ENCODE measurements at regions not wholly inside any gene's neighbourhood (a gene's known extent, or its start where the extent isn't known, plus 50 kb on each side); places are given as distances from the start of the nearest gene placed in this dataset.

DNA sequence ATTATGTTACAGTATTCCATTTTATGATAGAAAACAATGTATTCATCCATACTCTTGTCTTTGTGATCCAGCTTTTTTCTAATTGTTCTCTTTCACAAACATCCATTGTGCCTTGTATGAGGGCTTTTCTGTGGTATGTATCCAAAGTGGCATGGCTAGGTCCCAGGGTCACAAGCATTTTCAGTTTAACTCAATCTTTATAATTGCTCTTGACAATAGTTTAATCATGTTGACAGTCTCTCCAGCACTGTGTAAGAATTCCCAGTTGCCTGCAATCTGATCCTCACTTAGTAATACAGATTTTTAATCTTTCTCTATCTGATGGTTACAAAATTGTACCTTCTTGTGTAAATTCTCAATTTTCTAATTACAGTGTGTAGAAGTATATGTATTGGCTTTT lies 533.4 kb downstream of the NEBL start:
- TF ChIP-seq, protein P1, sequence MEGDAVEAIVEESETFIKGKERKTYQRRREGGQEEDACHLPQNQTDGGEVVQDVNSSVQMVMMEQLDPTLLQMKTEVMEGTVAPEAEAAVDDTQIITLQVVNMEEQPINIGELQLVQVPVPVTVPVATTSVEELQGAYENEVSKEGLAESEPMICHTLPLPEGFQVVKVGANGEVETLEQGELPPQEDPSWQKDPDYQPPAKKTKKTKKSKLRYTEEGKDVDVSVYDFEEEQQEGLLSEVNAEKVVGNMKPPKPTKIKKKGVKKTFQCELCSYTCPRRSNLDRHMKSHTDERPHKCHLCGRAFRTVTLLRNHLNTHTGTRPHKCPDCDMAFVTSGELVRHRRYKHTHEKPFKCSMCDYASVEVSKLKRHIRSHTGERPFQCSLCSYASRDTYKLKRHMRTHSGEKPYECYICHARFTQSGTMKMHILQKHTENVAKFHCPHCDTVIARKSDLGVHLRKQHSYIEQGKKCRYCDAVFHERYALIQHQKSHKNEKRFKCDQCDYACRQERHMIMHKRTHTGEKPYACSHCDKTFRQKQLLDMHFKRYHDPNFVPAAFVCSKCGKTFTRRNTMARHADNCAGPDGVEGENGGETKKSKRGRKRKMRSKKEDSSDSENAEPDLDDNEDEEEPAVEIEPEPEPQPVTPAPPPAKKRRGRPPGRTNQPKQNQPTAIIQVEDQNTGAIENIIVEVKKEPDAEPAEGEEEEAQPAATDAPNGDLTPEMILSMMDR (IDR thresholded peaks at IDR 0.05; ENCODE audit: unreplicated experiment): no peak
- no peaks in the 10 kb centered on the region for H3K9me3 Mint-ChIP-seq (ENCODE audit: unreplicated experiment)

DNA sequence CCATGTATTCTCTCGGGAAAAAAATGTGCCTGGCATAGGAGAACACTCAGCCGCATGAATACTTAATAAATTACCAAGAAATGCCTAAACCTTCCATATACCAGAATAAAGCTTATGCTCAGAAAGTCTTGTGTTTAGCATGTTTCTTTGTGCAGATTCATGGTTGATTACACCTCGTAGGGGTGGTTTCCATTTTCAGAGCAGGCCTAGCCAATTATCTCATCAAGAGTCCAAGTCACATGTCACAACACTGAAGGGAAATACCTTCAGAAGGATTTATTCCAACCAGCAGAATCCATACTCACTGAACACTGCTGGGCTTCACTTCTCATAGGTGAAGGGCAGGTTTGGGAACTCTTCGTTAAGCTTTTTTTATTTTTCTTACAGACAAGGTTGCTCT lies 539.7 kb downstream of the PLXDC2 start:
- Mint-ChIP-seq H3K4me3 (ENCODE audit: unreplicated experiment) (no peak overlapping the region), H3K4me1 (ENCODE audit: unreplicated experiment) (no peaks in the 10 kb centered on the region), H3K27me3 (ENCODE audit: unreplicated experiment) (no peaks in the 10 kb centered on the region), H3K27ac (ENCODE audit: unreplicated experiment) (no peak overlapping the region), H3K36me3 (ENCODE audit: low read depth, unreplicated experiment) (no peaks in the 10 kb centered on the region), H3K9me3 (ENCODE audit: unreplicated experiment) (no peaks in the 10 kb centered on the region)
- TF ChIP-seq, protein P1 (IDR thresholded peaks at IDR 0.05; ENCODE audit: unreplicated experiment): no peak
- no peak for DNase-seq (ENCODE audit: low spot score)

More for the DNA sequence above, 533.4 kb downstream of the NEBL start:
- no peaks in the 10 kb centered on the region for H3K4me1 Mint-ChIP-seq (ENCODE audit: unreplicated experiment)
- H3K27me3 Mint-ChIP-seq (ENCODE audit: unreplicated experiment): no peaks in the 10 kb centered on the region
- H3K4me3 Mint-ChIP-seq (ENCODE audit: unreplicated experiment): no peak overlapping the region
- no peak for DNase-seq (ENCODE audit: low spot score)
- no peak overlapping the region for H3K27ac Mint-ChIP-seq (ENCODE audit: unreplicated experiment)
- H3K36me3 Mint-ChIP-seq (ENCODE audit: low read depth, unreplicated experiment): no peaks in the 10 kb centered on the region

DNA sequence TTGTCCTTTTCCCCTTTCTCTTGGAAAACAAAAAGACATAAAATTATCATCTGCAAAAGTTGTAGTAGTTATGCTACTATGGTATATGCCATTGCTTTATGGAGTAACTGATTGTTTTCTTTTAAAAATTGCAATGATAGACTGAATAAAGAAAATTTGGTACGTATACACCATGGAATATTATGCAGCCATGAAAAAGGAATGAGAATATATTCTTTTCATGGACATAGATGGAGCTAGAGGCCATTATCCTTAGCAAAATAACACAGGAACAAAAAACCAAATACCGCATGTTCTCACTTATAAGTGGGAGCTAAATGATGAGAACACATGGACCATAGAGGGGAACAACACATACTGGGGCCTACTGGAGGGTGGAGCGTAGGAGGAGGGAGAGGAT lies 538.8 kb downstream of the PLXDC2 start:
- H3K9me3 Mint-ChIP-seq (ENCODE audit: unreplicated experiment): no peaks in the 10 kb centered on the region
- TF ChIP-seq, protein P1 (IDR thresholded peaks at IDR 0.05; ENCODE audit: unreplicated experiment): no peak
- no peaks in the 10 kb centered on the region for H3K36me3 Mint-ChIP-seq (ENCODE audit: low read depth, unreplicated experiment)
- no peaks in the 10 kb centered on the region for H3K27me3 Mint-ChIP-seq (ENCODE audit: unreplicated experiment)
- no peak for DNase-seq (ENCODE audit: low spot score)
- H3K4me3 Mint-ChIP-seq (ENCODE audit: unreplicated experiment): no peak overlapping the region
- H3K27ac Mint-ChIP-seq (ENCODE audit: unreplicated experiment): no peak overlapping the region
- no peaks in the 10 kb centered on the region for H3K4me1 Mint-ChIP-seq (ENCODE audit: unreplicated experiment)

DNA sequence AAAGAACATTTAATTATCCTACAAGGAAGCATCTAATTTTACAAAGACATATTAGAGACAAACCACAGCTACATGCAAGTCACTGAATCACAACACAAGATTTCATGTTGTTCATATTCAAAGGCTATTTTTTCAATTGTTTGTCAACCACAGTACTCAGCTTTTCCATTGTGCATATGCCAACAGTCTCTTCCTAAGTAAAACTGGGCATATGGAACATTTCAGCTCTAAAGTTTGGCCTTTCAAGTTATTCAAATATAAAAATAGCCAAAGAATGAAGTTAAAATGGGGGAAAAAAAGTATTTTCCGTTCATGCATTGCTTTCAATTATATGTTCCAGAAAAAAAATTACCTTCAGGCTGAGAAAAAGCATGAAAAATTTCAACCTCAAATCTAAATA lies 537.9 kb downstream of the PLXDC2 start:
- Mint-ChIP-seq H3K4me3 (ENCODE audit: unreplicated experiment) (no peak overlapping the region), H3K27ac (ENCODE audit: unreplicated experiment) (no peak overlapping the region), H3K9me3 (ENCODE audit: unreplicated experiment) (no peaks in the 10 kb centered on the region), H3K4me1 (ENCODE audit: unreplicated experiment) (no peaks in the 10 kb centered on the region), H3K36me3 (ENCODE audit: low read depth, unreplicated experiment) (no peaks in the 10 kb centered on the region), H3K27me3 (ENCODE audit: unreplicated experiment) (no peaks in the 10 kb centered on the region)
- TF ChIP-seq, protein P1 (IDR thresholded peaks at IDR 0.05; ENCODE audit: unreplicated experiment): no peak
- DNase-seq (ENCODE audit: low spot score): no peak

DNA sequence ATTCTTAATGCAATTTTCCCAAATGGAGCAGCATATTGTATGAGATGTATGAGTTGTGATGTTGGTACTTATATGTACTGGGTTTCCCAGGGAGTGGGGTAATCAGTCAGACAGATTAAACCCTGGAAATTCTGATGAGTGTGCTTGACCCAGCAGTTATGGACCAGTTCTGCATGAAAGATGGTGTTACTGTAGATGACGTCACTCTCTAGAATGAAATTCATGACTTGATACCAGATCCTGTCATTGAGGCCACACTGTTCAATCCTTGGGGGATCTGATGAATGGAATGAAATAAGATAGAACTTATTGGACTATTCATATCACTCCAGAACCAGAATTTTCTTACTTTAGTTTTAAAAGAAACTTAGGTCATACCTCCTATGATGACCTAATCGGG lies 534.3 kb downstream of the PLXDC2 start:
- no peak for DNase-seq (ENCODE audit: low spot score)
- Mint-ChIP-seq H3K36me3 (ENCODE audit: low read depth, unreplicated experiment) (no peaks in the 10 kb centered on the region), H3K27ac (ENCODE audit: unreplicated experiment) (no peak overlapping the region), H3K27me3 (ENCODE audit: unreplicated experiment) (no peaks in the 10 kb centered on the region), H3K9me3 (ENCODE audit: unreplicated experiment) (no peaks in the 10 kb centered on the region), H3K4me1 (ENCODE audit: unreplicated experiment) (no peaks in the 10 kb centered on the region), H3K4me3 (ENCODE audit: unreplicated experiment) (no peak overlapping the region)
- TF ChIP-seq, protein P1 (IDR thresholded peaks at IDR 0.05; ENCODE audit: unreplicated experiment): no peak

All from endothelial cell (in vitro differentiated cells).